ENCODE measurements at regions not wholly inside any gene's neighbourhood (a gene's known extent, or its start where the extent isn't known, plus 50 kb on each side); places are given as distances from the start of the nearest gene placed in this dataset.
A peak's percentile ranks its signal among the peaks of the same experiment; 100 is the strongest.
"Not testable (repeated sequence)": the region's sequence is repeated elsewhere in the genome, so short reads cannot be mapped to it uniquely, and the experiment has no call there.

GRCh38 chr3:197368330-197368729 lies 69.9 kb upstream of the DLG1 start:
- no peak for DNase-seq

- DNase-seq: peak; percentile 76
These were observed 68.8 kb upstream of the DLG1 start for GRCh38 chr3:197367081-197367780.

- peak; percentile 79 for DNase-seq
These were observed 68.1 kb upstream of the DLG1 start for GRCh38 chr3:197366301-197367044.

GRCh38 chr3:197365586-197365985 lies 67.2 kb upstream of the DLG1 start:
- no peak for DNase-seq

GRCh38 chr3:197364410-197365071 lies 66.1 kb upstream of the DLG1 start:
- DNase-seq: peak; percentile 63

- DNase-seq: no peak
These were observed 65.4 kb upstream of the DLG1 start for GRCh38 chr3:197363553-197364409.

- DNase-seq: peak; percentile 80
These were observed 63.7 kb upstream of the DLG1 start for GRCh38 chr3:197362081-197362480.

- DNase-seq: not testable (repeated sequence)
These were observed 61.7 kb upstream of the DLG1 start for GRCh38 chr3:197360095-197360494.

- DNase-seq: not testable (repeated sequence)
These were observed 61.1 kb upstream of the DLG1 start for GRCh38 chr3:197359476-197359875.

GRCh38 chr3:197356741-197357140 lies 58.3 kb upstream of the DLG1 start:
- DNase-seq: no peak

- peak; percentile 55 for DNase-seq
These were observed 57.9 kb upstream of the DLG1 start for GRCh38 chr3:197356275-197356674.

GRCh38 chr3:197355713-197356112 lies 57.3 kb upstream of the DLG1 start:
- no peak for DNase-seq

- peak; percentile 95 for DNase-seq
These were observed 56.2 kb upstream of the DLG1 start for GRCh38 chr3:197354568-197355001.

- DNase-seq: no peak
These were observed 55.6 kb upstream of the DLG1 start for GRCh38 chr3:197353867-197354567.

- DNase-seq: no peak
These were observed 54.8 kb upstream of the DLG1 start for GRCh38 chr3:197353001-197353866.

- DNase-seq: peak; percentile 82
These were observed 54.0 kb upstream of the DLG1 start for GRCh38 chr3:197352382-197352781.

GRCh38 chr3:197350446-197350845 lies 52.0 kb upstream of the DLG1 start:
- no peak for DNase-seq

GRCh38 chr3:197349368-197349767 lies 51.0 kb upstream of the DLG1 start:
- no peak for DNase-seq

Data from tongue (tissue), 1 donor.